HEK293T (cell line): ENCODE measurements at regions not wholly inside any gene's neighbourhood (a gene's known extent, or its start where the extent isn't known, plus 50 kb on each side); places are given as distances from the start of the nearest gene placed in this dataset.

Experiments used
- FOXA1 ChIP-seq: fragments of 450-650 bp; IDR thresholded peaks from 2 replicates; pipeline ENCODE4 v1.6.1; 2016; ENCODE audit warnings: mild to moderate bottlenecking
- L3MBTL2 ChIP-seq: fragments of 450-650 bp; conservative IDR thresholded peaks from 2 replicates; pipeline ENCODE4 v1.6.1; 2016; ENCODE audit warnings: mild to moderate bottlenecking
- NFRKB ChIP-seq: fragments of 450-650 bp; IDR thresholded peaks from 2 replicates; pipeline ENCODE4 v1.6.1; 2016; ENCODE audit warnings: mild to moderate bottlenecking, moderate library complexity
- SUZ12 ChIP-seq: fragments of 450-650 bp; IDR thresholded peaks from 2 replicates; pipeline ENCODE4 v1.6.1; 2016; ENCODE audit warnings: mild to moderate bottlenecking

DNA sequence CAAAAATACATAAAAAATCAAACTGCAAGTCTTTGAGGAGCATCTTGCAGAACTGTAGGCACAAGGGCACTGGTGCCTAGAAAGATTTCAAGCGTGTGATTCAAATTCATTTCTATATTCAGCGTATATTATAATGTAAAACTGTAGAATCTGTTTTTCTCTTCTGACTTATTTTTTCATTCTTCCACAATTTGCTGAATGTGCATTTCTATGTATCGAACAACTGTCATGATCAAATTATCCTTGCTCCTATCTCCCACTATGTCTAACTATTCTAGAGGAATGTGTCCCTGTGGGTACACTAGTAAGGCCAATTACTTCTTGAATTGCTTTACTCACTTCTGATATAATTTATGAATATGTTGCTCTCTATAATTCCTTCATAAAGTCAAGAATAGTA is 283.0 kb upstream of the MAGI2 start:
- TF ChIP-seq L3MBTL2 (no peak), FOXA1 (no peak), NFRKB (no peak), SUZ12 (no peak)
